Breast epithelium (tissue), 4 donors: ENCODE measurements at regions not wholly inside any gene's neighbourhood (a gene's known extent, or its start where the extent isn't known, plus 50 kb on each side); places are given as distances from the start of the nearest gene placed in this dataset.

Experiments
- DNase-seq, 2 donors: peaks; one replicate each; pipeline ENCODE4 v3.0.0-alpha.2; 2019; ENCODE audit warnings: low spot score in 2 of 2
- H3K27ac ChIP-seq, 2 donors: fragments of 200-600 bp; sonication (generic) in 1 of 2; one replicate each; pipeline ENCODE4 v1.5.1; 2016 to 2019; ENCODE audit warnings: mild to moderate bottlenecking in 1 of 2
- H3K27me3 ChIP-seq, 2 donors: fragments of 200-600 bp; sonication (generic) in 1 of 2; one replicate each; pipeline versions ENCODE4 v1.5.1 to v1.6.0; 2017 to 2019; ENCODE audit warnings: control low read depth in 1 of 2, mild to moderate bottlenecking in 1 of 2
- H3K36me3 ChIP-seq: fragments of 200-600 bp; one replicate; pipeline ENCODE4 v1.5.1; 2019
- H3K4me1 ChIP-seq, 2 donors: fragments of 200-600 bp; sonication (generic); one replicate each; pipeline ENCODE4 v1.5.1; 2016 to 2019; ENCODE audit warnings: control low read depth in 1 of 2
- H3K4me3 ChIP-seq, 3 donors: fragments of 200-600 bp; sonication (generic); 1 replicate in 2 of 3; 2 replicates in 1 of 3; pipeline ENCODE4 v1.5.1; 2016 to 2019; ENCODE audit warnings: mild to moderate bottlenecking in 3 of 3, moderate library complexity in 2 of 3
- H3K9me3 ChIP-seq, 2 donors: fragments of 200-600 bp; sonication (generic) in 1 of 2; one replicate each; pipeline ENCODE4 v1.5.1; 2016 to 2019; ENCODE audit warnings: control low read depth in 1 of 2
- CTCF ChIP-seq, 3 donors: fragments of 450-650 bp; IDR thresholded peaks; one replicate each; pipeline ENCODE4 v1.5.1; 2016 to 2017; ENCODE audit warnings: antibody characterized with exemption in 3 of 3, mild to moderate bottlenecking in 3 of 3, moderate library complexity in 3 of 3
- POLR2A ChIP-seq: fragments of 450-650 bp; IDR thresholded peaks from one replicate; pipeline ENCODE4 v1.6.1; 2016; ENCODE audit warnings: antibody characterized with exemption, mild to moderate bottlenecking, moderate library complexity
- POLR2AphosphoS5 ChIP-seq, 3 donors: sonication (generic); formaldehyde crosslinking; IDR thresholded peaks; one replicate each; pipeline ENCODE4 v1.6.1; 2017; ENCODE audit warnings: antibody characterized with exemption in 3 of 3
- intact Hi-C: fragments of 100-400 bp; cut with DNase I; formaldehyde crosslinking; loops from one replicate; pipeline ENCODE4 v1.15.1; 2023; ENCODE audit warnings: low total_unique reads

GRCh38 chr7:46513447-46513848 is 592.4 kb upstream of the IGFBP3 start:
- no peak for DNase-seq
- H3K27me3 ChIP-seq, result no peaks in the 10 kb centered on the region
- TF ChIP-seq CTCF (IDR thresholded peaks at IDR 0.05) (no peak), POLR2A (no peak), POLR2AphosphoS5 (IDR thresholded peaks at IDR 0.05) (no peak)
- no peak overlapping the region for H3K4me3 ChIP-seq
- no peaks in the 10 kb centered on the region for H3K36me3 ChIP-seq
- no peak overlapping the region for H3K27ac ChIP-seq
- H3K4me1 ChIP-seq, result no peaks in the 10 kb centered on the region
- H3K9me3 ChIP-seq, result peaks cover 0 to 17% of the 10 kb centered on the region in 2 donors
- intact Hi-C loops, result no loop called here

GRCh38 chr7:46512891-46513413 is 591.9 kb upstream of the IGFBP3 start:
- H3K27ac ChIP-seq, result no peak overlapping the region
- H3K27me3 ChIP-seq, result no peaks in the 10 kb centered on the region
- intact Hi-C loops, result no loop called here
- no peaks in the 10 kb centered on the region for H3K36me3 ChIP-seq
- DNase-seq, result no peak
- no peaks in the 10 kb centered on the region for H3K4me1 ChIP-seq
- no peak overlapping the region for H3K4me3 ChIP-seq
- TF ChIP-seq POLR2A, result no peak
- TF ChIP-seq CTCF (IDR thresholded peaks at IDR 0.05), result no peak
- no peak for TF ChIP-seq POLR2AphosphoS5 (IDR thresholded peaks at IDR 0.05)
- peaks cover 0 to 17% of the 10 kb centered on the region in 2 donors for H3K9me3 ChIP-seq

GRCh38 chr7:46511442-46512215 is 590.6 kb upstream of the IGFBP3 start:
- TF ChIP-seq POLR2AphosphoS5 (IDR thresholded peaks at IDR 0.05), result no peak
- intact Hi-C loops, result no loop called here
- no peaks in the 10 kb centered on the region for H3K36me3 ChIP-seq

GRCh38 chr7:46508583-46508982 is 587.5 kb upstream of the IGFBP3 start:
- Histone ChIP-seq H3K27ac (no peak overlapping the region), H3K36me3 (no peaks in the 10 kb centered on the region), H3K4me1 (no peaks in the 10 kb centered on the region), H3K4me3 (no peak overlapping the region), H3K9me3 (peaks cover 0 to 42% of the 10 kb centered on the region in 2 donors), H3K27me3 (no peaks in the 10 kb centered on the region)
- DNase-seq, result no peak
- TF ChIP-seq CTCF (IDR thresholded peaks at IDR 0.05) (no peak), POLR2AphosphoS5 (IDR thresholded peaks at IDR 0.05) (no peak), POLR2A (no peak)
- intact Hi-C loops, result no loop called here

More at GRCh38 chr7:46511442-46512215, 590.6 kb upstream of the IGFBP3 start:
- no peaks in the 10 kb centered on the region for H3K27me3 ChIP-seq
- no peaks in the 10 kb centered on the region for H3K4me1 ChIP-seq
- no peak overlapping the region for H3K4me3 ChIP-seq
- no peak overlapping the region for H3K27ac ChIP-seq
- no peak for DNase-seq
- peaks cover 0 to 17% of the 10 kb centered on the region in 2 donors for H3K9me3 ChIP-seq

GRCh38 chr7:46507560-46507959 is 586.5 kb upstream of the IGFBP3 start:
- TF ChIP-seq POLR2AphosphoS5 (IDR thresholded peaks at IDR 0.05) (no peak), CTCF (IDR thresholded peaks at IDR 0.05) (no peak), POLR2A (no peak)
- H3K4me3 ChIP-seq, result no peak overlapping the region
- intact Hi-C loops, result no loop called here
- peaks cover 0 to 42% of the 10 kb centered on the region in 2 donors for H3K9me3 ChIP-seq
- no peaks in the 10 kb centered on the region for H3K4me1 ChIP-seq
- DNase-seq, result no peak
- H3K36me3 ChIP-seq, result no peaks in the 10 kb centered on the region
- no peak overlapping the region for H3K27ac ChIP-seq
- no peaks in the 10 kb centered on the region for H3K27me3 ChIP-seq
